SK-N-SH (cell line): ENCODE measurements at regions not wholly inside any gene's neighbourhood (a gene's known extent, or its start where the extent isn't known, plus 50 kb on each side); places are given as distances from the start of the nearest gene placed in this dataset.

Experiments
- CTCF ChIA-PET: fragments of 300-600, 350-600 bp; formaldehyde crosslinking; extraction: SDS; loops from one replicate; lab custom pipeline; 2021; lab: Yijun Ruan, JAX
- POLR2A ChIA-PET: fragments of 350-600 bp; sonication (Branson Sonifier 250); formaldehyde crosslinking; extraction: SDS; loops from one replicate; lab custom pipeline; 2020; ENCODE audit warnings: antibody characterized with exemption, inconsistent platforms; lab: Yijun Ruan, JAX
- DNase-seq: peaks from one replicate; pipeline ENCODE4 v3.0.0; 2012
- H2AFZ ChIP-seq: fragments of 200-600 bp; sonication (generic); 2 replicates; pipeline ENCODE4 v1.8.1; 2016; ENCODE audit warnings: antibody characterized with exemption, mild to moderate bottlenecking, low read depth
- H3F3A ChIP-seq: fragments of 200-600 bp; sonication (generic); replicated peaks from 2 replicates; pipeline ENCODE3; 2016; ENCODE audit warnings: antibody characterized with exemption, mild to moderate bottlenecking; ENCODE audit not compliant: insufficient read depth
- H3K27ac ChIP-seq, 2 experiments: fragments of 200-500 bp in 1 of 2; fragments of 200-600 bp in 1 of 2; sonication (Bioruptor generic) in 1 of 2; sonication (generic), shearing (Covaris generic) in 1 of 2; 2 replicates each; pipeline versions ENCODE4 v1.5.1 to v1.6.1; 2014 to 2016; ENCODE audit warnings: low read depth in 2 of 2, inconsistent platforms in 1 of 2, low read length in 1 of 2, mild to moderate bottlenecking in 1 of 2, mixed read lengths in 1 of 2
- H3K27me3 ChIP-seq: fragments of 200-600 bp; sonication (generic), shearing (Covaris generic); 2 replicates; pipeline ENCODE4 v1.6.1; 2016; ENCODE audit warnings: mixed run types; ENCODE audit not compliant: insufficient read depth
- H3K36me3 ChIP-seq, 2 experiments: fragments of 200-500 bp in 1 of 2; fragments of 200-600 bp in 1 of 2; sonication (Bioruptor generic) in 1 of 2; sonication (generic) in 1 of 2; replicated peaks in 1 of 2; 2 replicates each; pipeline versions ENCODE3 to v1.5.1; 2014 to 2016; ENCODE audit warnings: low read length in 1 of 2, mild to moderate bottlenecking in 1 of 2; ENCODE audit not compliant: insufficient read depth in 2 of 2, control insufficient read depth in 1 of 2
- H3K4me1 ChIP-seq, 2 experiments: fragments of 200-500 bp in 1 of 2; fragments of 200-600 bp in 1 of 2; sonication (Bioruptor generic) in 1 of 2; sonication (generic), shearing (Covaris generic) in 1 of 2; 2 replicates each; pipeline versions ENCODE4 v1.5.1 to v1.6.1; 2014 to 2016; ENCODE audit warnings: low read depth in 1 of 2, low read length in 1 of 2, mixed run types in 1 of 2; ENCODE audit not compliant: insufficient read depth in 2 of 2, control insufficient read depth in 1 of 2
- H3K4me2 ChIP-seq: fragments of 200-600 bp; sonication (generic), shearing (Covaris generic); 2 replicates; pipeline ENCODE4 v1.6.1; 2017; ENCODE audit warnings: mixed run types
- H3K4me3 ChIP-seq, 2 experiments: fragments of 200-500 bp in 1 of 2; fragments of 200-600 bp in 1 of 2; sonication (Bioruptor generic) in 1 of 2; sonication (generic), shearing (Covaris generic) in 1 of 2; 2 replicates each; pipeline versions ENCODE4 v1.5.1 to v1.8.1; 2014 to 2016; ENCODE audit warnings: low read depth in 2 of 2, inconsistent platforms in 1 of 2, low read length in 1 of 2, mild to moderate bottlenecking in 1 of 2, mixed read lengths in 1 of 2, moderate library complexity in 1 of 2
- H3K79me2 ChIP-seq: fragments of 200-600 bp; sonication (generic); 2 replicates; pipeline ENCODE4 v1.8.1; 2017; ENCODE audit warnings: mild to moderate bottlenecking; ENCODE audit not compliant: insufficient read depth
- H3K9ac ChIP-seq: fragments of 200-600 bp; sonication (generic); 2 replicates; pipeline ENCODE4 v1.6.1; 2017; ENCODE audit warnings: mixed run types
- H3K9me2 ChIP-seq: fragments of 200-600 bp; sonication (generic); 2 replicates; pipeline ENCODE4 v1.6.1; 2017; ENCODE audit warnings: mixed run types
- H3K9me3 ChIP-seq: fragments of 200-600 bp; sonication (generic); 2 replicates; pipeline ENCODE4 v1.6.1; 2017; ENCODE audit warnings: mixed run types, mild to moderate bottlenecking, moderate library complexity
- H4K20me1 ChIP-seq: fragments of 200-600 bp; sonication (generic); 2 replicates; pipeline ENCODE4 v1.6.1; 2017; ENCODE audit warnings: mild to moderate bottlenecking, mixed run types; ENCODE audit not compliant: insufficient read depth
- CHD2 ChIP-seq: fragments of 150-350 bp; IDR thresholded peaks from 2 replicates; pipeline ENCODE4 v1.6.1; 2018; ENCODE audit warnings: low read length; ENCODE audit not compliant: partially characterized antibody
- CTCF ChIP-seq: fragments of 200-600 bp; sonication (generic); IDR thresholded peaks from 2 replicates; pipeline ENCODE4 v1.6.1; 2017; ENCODE audit warnings: antibody characterized with exemption, mild to moderate bottlenecking, moderate library complexity
- ELF1 ChIP-seq: IDR thresholded peaks from 2 replicates; pipeline ENCODE4 v1.4.0; 2012
- IRF3 ChIP-seq: fragments of 150-350 bp; IDR thresholded peaks from 2 replicates; pipeline ENCODE4 v1.6.1; 2016; ENCODE audit warnings: mild to moderate bottlenecking, low read depth, low read length
- MXI1 ChIP-seq: IDR thresholded peaks from 2 replicates; pipeline ENCODE4 v1.6.1; 2012; ENCODE audit warnings: mild to moderate bottlenecking, low read depth, low read length, improper control_type of control experiment
- PBX3 ChIP-seq: IDR thresholded peaks from 2 replicates; pipeline ENCODE4; 2012
- POLR2AphosphoS5 ChIP-seq: IDR thresholded peaks from 2 replicates; pipeline ENCODE4 v1.6.1; 2012; ENCODE audit warnings: low read depth, low read length
- RFX5 ChIP-seq: IDR thresholded peaks from 2 replicates; pipeline ENCODE4 v1.6.1; 2012; ENCODE audit warnings: mild to moderate bottlenecking, improper control_type of control experiment, low read length
- RXRA ChIP-seq: IDR thresholded peaks from 2 replicates; pipeline ENCODE4 v1.4.0; 2012; ENCODE audit warnings: low read depth, mild to moderate bottlenecking, borderline replicate concordance
- TCF12 ChIP-seq: IDR thresholded peaks from 2 replicates; pipeline ENCODE4 v1.4.0; 2012
- USF1 ChIP-seq: IDR thresholded peaks from 2 replicates; pipeline ENCODE4 v1.4.0; 2012; ENCODE audit warnings: low read depth, borderline replicate concordance
- YY1 ChIP-seq: IDR thresholded peaks from 2 replicates; pipeline ENCODE4 v1.4.0; 2012; ENCODE audit warnings: low read depth, mild to moderate bottlenecking
- WGBS: methylation state at CpG from one replicate; pipeline ENCODE4 v1.1.6; 2017; ENCODE audit warnings: low lambda C conversion rate; 5-methylcytosine and 5-hydroxymethylcytosine counted together

GRCh38 chr6:85945459-85946185 is 302.9 kb upstream of the SYNCRIP start:
- POLR2A ChIA-PET: no interaction called here
- no peaks in the 10 kb centered on the region for H3K9me3 ChIP-seq
- CTCF ChIA-PET: interaction anchor here (1.2 to 1.3 kb wide), 2 partner anchors 8 to 992 kb away, joined by 3 to 4 read pairs; partner anchors contain the start of gene HTR1E

More at GRCh38 chr6:85945459-85946185, 302.9 kb upstream of the SYNCRIP start:
- no peak overlapping the region for H2AFZ ChIP-seq
- WGBS: 16% methylated on average over 6 of the region's 6 CpGs
- TF ChIP-seq POLR2AphosphoS5 (no peak), PBX3 (no peak), YY1 (no peak), IRF3 (no peak), RXRA (no peak), TCF12 (no peak), USF1 (no peak), ELF1 (no peak), CTCF (no peak), CHD2 (no peak), RFX5 (no peak), MXI1 (no peak)
- TF ChIP-seq, all 33 proteins: peak for 0
- no peak overlapping the region; a peak in 1 of 4 replicates for H3K27ac ChIP-seq
- H3K9ac ChIP-seq: no peak overlapping the region
- no peak for DNase-seq
- H3K4me1 ChIP-seq: peaks cover 0 to 2% of the 10 kb centered on the region in 2 experiments; a peak in 1 of 4 replicates
- H3K9me2 ChIP-seq: no peaks in the 10 kb centered on the region
- H3K36me3 ChIP-seq: no peaks in the 10 kb centered on the region
- H4K20me1 ChIP-seq: no peaks in the 10 kb centered on the region
- H3K4me2 ChIP-seq: no peak overlapping the region
- no peaks in the 10 kb centered on the region for H3F3A ChIP-seq
- H3K4me3 ChIP-seq: no peak overlapping the region
- no peaks in the 10 kb centered on the region for H3K79me2 ChIP-seq
- no peaks in the 10 kb centered on the region for H3K27me3 ChIP-seq
